Stomach (tissue), 4 donors: ENCODE measurements at regions not wholly inside any gene's neighbourhood (a gene's known extent, or its start where the extent isn't known, plus 50 kb on each side); places are given as distances from the start of the nearest gene placed in this dataset.

Experiments
- CTCF ChIP-seq, 7 experiments: fragments of 450-650 bp in 4 of 7; fragments of 200-600 bp in 3 of 7; sonication (generic) in 3 of 7; IDR thresholded peaks; one replicate each; pipeline ENCODE4 v1.5.1; 2016 to 2019; ENCODE audit warnings: antibody characterized with exemption in 7 of 7, control low read depth in 2 of 7, mild to moderate bottlenecking in 1 of 7
- POLR2A ChIP-seq, 4 donors: fragments of 450-650 bp; IDR thresholded peaks; one replicate each; pipeline ENCODE4 v1.6.1; 2016; ENCODE audit warnings: antibody characterized with exemption in 4 of 4, control low read depth in 2 of 4, mild to moderate bottlenecking in 1 of 4, moderate library complexity in 1 of 4
- POLR2AphosphoS5 ChIP-seq, 3 donors: sonication (generic); formaldehyde crosslinking; IDR thresholded peaks; one replicate each; pipeline ENCODE4 v1.6.1; 2016; ENCODE audit warnings: antibody characterized with exemption in 3 of 3

- TF ChIP-seq CTCF (IDR thresholded peaks at IDR 0.05) (no peak), POLR2AphosphoS5 (IDR thresholded peaks at IDR 0.05) (no peak), POLR2A (IDR thresholded peaks at IDR 0.05) (no peak)
Observed at GRCh38 chr4:159864337-159864736, 761.5 kb downstream of the RAPGEF2 start.
